ENCODE measurements at regions not wholly inside any gene's neighbourhood (a gene's known extent, or its start where the extent isn't known, plus 50 kb on each side); places are given as distances from the start of the nearest gene placed in this dataset.

DNA sequence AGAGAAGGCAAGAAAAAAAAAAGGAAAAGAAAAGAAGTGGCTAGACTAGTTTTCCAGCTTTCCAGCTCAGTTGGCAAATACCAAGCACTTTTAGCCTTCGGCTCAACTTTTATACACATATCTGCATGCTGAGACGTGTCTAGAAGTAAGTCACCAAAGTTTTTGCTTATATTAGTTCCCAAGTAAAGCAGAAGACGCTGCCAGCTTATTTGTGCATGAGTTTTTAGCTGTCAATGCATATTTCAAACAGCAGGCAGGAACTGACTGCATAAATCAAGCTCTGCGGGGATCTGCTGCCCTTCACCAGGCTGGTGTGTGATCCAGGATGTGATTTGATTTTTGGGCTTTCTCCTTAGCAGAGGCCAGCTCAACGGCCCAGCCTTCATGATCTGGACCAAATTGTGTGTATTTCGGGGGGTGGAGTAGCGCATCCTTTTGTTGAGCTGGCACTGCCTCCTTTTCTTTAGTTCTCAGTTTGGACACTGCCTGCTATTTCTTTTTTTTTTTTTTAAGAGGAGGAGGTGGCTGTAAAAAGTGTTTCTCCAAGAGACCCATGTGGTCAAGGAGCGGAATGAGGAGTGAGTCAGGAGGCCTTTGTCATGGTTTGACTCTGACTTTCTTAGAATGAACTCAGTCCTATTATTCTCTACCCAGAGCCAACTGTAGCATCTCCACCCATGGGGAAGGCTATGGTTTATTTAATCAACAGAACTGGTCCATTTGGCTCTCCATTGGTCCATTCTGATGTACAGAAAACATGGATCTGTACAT is 162.6 kb upstream of the XYLT1 start:
- no peak for DNase-seq

DNA sequence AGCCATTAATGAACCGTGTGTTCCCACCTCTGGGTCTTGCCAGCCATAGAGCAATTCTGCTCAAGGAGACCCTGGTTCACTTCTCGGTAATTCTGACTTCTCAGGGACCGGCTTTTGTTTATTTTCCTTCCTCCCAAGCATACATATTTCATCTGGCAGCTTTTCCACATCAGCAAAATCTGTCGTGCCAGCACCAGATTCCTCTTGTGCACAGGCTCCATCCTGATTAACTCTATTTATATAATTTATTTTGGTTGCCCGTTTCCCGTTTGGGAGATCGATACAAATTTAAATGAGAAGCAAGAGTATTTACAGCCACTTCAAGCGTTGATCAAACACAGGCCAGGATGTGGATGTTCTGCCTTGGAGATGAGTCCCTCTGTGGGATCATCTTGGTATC is 161.9 kb upstream of the XYLT1 start:
- no peak for DNase-seq

DNA sequence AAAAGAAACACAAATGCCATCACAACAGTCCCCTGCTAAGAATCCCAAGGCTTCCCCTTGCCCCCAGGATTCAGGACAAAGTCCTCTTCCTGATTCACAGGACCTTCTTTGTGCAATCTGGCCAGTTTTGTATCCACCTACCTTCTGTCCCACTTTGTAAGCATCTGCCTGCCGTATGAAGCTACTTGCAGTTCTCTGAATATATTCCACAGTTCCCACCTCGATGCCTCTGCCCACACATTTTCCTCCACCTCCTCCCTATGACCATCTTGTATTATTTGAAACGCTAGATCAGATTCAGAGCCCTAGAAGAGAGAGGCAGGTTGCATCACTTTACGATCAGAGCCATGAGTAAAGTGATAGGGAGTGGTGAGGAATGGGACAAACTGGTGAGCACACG is 159.2 kb upstream of the XYLT1 start:
- no peak for DNase-seq

DNA sequence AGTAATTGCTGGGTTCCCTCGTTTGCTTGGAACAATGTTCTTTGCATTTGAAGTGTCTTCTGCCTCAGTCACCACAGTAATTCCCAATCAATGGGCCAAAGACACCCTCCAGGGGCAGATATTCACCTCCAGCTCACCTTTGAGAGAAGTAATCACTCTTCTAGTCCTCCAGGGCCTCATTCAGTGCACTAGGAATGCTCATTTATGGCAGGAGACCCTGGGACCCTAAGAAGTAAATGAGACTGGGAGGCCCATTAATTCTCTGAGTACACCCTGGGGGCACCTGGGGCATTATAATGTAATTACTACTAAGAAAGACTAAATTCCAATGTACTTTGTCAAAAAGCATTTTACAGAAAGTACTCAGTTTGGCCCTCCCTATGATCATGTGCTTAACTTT is 158.2 kb upstream of the XYLT1 start:
- DNase-seq = no peak

DNA sequence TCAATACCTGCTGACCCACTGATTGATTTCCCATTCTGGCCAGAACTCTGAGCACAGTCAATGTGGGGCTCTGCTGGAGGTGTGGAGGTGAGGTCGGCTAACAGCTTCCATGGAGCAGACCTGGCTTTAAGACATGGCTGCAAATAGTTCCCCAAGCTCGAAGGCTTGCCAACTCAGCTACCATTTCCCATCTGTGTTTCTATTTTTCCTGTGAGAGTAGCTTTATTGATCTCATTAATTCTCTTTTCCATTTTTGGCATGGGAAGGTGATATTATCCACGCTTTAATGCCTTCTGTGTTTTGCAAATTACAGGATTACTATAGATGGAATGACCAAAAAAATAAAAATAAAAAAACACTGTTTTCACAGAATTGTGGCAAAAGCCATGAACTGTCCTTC is 151.6 kb upstream of the XYLT1 start:
- no peak for DNase-seq

DNA sequence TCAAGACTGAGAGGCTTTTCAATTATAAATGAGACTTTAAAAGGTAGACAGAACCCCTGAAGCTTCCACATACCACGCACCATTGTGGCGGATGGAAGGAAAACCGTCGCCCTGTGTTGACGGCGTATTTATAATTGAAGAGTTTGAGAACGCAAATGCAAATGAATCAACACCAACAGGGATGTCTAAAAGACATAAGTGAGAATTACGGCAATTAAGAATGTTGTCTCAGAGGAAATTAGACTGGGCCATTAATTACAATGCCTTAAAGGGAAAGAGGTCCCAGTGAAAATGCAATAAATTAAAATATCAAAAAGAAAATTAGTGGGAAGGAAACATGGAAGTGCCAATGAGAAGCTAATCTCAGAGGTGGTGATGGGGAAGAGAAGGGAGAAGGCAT is 148.5 kb upstream of the XYLT1 start:
- no peak for DNase-seq

DNA sequence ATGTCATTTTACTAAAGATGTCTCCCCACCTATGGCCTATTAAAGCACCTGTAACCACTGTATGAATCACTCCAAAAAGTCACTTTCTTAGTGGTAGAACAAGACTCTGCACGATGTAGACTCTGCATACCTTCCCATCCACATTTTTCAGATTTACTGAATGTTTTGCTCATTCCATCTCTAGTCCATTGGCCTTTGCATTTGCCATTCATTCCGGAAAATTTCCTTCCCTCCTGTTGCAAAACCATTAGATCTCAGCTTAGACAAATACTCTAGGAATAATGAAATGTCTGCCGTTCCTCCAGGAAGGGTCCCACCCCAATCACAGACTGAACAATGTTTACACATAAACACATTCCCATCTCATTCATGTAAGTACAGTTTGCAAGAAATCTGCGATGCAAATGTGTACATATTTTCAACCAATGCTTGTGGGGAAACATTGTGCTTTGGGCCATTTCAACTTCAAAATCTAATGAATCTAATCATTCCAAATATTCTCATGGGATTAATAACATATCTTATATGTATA is 146.3 kb upstream of the XYLT1 start:
- DNase-seq = no peak

DNA sequence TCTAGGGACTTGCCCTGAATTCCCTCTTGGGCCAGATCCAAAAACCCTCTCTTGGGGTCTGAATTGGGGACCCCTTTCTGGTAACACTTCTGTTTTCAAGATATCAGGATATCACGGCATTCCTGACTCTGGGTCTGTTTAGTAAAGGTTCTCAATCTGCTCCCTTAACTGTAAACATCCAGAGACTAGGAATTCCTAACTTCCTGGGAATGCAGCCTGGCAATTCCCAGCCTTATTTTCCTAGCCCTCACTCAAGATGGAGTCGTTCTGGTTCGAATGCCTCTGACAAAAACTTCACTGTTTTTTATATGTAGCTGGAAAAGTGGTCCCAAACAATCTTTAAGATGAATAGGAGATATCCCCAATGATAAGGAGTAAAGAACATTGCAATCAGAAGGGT is 141.6 kb upstream of the XYLT1 start:
- no peak for DNase-seq

DNA sequence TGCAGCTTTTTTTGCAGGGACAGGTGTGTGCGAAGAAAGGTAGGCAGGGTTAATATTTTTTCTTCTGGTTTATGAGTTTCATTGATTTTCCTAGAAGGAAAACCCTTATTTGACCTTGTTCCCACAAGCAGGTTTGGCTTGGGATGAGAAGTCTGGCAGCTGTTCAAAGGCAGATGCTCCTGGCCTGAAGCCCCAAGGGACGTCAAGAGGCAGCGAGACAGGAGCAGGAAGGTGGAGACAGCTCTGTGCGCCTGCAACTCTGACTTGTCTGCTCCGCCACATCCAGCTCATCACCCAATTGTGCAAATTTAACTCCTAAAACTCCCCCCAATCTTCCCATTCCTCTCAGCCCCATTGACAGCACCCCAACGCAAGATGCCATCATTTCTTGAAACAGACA is 136.8 kb upstream of the XYLT1 start:
- no peak for DNase-seq

DNA sequence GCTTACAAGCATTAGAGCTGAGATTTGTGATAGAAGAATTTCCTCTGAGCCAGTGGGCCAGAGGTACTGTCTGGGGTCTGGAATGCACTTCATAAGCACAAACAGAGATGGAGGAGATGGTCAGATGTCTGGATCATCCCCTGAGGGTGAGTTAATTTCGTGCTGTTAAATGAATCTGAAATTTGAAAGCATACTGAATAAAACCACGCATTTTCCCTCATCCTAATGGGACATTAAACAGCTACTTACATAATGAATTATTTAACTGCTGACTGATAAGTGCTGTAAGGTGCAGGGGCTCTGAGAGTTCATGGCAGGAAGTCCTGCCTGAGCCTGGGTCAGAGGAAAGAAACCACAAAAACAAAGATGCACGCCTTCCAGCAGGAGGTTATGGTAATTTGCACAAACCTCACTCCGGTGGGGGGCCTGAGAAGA is 136.3 kb upstream of the XYLT1 start:
- DNase-seq = no peak

DNA sequence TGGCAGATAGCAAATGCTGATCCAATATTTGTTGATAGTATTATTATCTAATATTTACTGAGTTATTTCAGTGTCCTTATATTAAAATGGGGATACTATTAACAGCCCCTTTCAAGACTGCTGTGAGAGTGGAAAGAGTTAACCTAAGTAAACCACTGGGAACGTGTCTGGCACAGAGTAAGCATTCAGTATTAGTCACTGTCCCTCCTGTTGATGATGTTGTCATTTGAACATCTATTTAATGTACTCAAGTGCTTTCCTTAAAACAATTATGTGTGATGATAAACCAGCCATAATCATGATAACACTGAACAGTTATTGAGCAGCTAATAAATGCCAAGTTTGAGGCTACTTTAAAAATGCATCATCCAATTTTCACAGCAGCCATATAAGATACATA is 135.7 kb upstream of the XYLT1 start:
- DNase-seq = no peak

DNA sequence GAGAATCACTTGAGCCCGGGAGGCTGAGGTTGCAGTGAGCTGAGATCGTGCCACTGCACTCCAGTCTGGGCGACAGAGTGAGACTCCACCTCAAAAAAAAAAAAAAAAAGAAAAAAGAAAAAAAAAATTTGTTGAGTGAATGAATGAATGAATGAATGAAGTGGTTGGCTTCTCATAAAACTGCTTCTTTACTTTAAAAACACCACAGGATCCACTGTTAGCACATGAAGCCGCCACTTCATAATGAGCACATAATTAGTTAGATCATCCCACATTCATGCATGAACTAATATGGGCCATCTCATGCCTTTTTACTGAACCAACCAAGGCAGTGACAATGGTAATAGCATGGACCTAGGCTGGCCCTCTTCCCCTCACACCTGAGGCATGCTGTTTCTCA is 135.0 kb upstream of the XYLT1 start:
- no peak for DNase-seq

DNA sequence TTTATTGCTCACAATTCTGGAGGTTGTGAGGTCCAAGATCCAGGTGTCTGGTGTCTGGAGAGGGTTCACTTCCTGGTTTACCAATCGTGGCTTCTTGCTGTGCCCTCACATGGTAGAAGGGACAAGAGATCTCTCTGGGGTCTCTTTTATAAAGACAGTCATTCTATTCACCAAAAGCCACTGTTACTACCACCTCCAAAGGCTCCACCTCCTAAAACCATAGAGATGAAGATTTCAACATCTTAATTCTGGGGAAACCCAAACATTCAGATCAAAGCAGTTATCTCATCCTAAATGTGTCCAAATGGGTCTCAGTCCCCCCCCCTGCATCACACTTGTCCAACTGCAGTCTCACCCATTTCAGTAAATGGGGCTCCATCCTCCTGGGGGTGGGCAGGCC is 132.9 kb upstream of the XYLT1 start:
- DNase-seq = no peak

DNA sequence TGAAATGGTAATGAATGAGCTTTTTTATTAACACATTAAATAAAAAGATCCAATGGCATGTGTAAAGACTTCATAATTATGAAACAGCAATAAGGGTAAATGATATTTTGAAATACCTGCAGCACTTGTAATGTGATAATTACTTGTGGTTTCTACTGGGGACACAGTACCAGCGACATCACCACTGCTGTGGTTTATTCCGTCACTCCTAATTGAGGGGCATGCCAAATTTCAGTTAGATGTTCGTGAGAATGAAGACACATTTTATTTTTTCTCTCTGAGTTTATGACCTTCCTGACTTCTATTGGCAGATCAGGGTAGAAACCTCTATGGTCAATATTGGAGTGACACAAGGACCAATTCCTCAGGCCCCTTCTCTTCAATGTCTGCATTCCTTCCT is 131.9 kb upstream of the XYLT1 start:
- DNase-seq = no peak

DNA sequence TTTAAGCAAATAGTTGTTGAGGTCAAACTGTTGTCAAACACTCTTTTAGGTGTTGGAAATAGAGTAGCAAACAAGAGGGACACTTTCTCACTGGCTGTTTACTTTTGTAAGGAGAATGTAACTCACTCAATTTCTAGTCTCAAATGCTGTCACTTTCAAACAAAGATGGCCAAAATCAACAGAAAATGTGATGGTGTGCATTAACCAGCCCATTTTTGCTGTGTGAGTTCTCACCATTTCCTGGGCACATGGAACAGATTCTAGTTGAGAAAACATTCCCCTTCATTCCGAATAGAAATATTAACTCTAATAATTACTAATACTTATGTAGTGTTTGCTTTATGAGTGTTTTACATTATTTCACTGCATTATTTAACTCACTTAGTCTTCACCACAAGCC is 128.2 kb upstream of the XYLT1 start:
- DNase-seq = no peak

DNA sequence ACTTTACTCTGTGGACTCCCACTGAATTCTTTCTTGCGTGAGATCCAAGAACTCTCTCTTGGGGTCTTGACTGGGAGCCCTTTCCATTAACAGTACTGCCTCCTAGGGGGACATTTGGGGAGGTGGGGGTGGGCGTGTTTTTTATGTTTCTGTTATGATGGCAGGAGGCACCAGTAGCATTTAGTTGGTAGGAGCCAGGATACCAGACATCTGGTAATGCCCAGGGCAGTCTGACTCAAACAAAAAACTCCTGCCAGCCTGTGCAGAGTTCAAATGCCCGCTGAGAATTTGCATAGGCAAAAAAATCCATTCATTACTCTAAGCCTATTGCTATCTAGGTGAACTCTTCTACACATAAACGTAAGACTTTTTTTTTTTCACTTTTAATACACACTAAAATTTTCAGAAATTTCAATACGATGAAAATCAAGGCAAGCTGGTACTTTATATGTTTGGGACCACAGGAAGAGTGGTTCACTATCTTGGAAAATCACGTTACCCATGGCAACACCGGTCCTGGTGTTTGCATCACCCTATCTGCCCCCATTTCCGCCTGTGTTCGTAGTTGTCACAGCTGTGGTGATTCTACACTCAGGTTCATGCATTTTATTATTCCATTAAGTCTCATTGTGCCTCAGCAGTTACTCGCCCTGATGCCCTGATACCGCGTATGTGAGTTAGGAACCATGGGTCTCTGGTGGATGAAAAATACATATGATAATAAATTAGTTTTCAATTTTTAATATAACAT is 121.1 kb upstream of the XYLT1 start:
- DNase-seq = peak; percentile 1

DNA sequence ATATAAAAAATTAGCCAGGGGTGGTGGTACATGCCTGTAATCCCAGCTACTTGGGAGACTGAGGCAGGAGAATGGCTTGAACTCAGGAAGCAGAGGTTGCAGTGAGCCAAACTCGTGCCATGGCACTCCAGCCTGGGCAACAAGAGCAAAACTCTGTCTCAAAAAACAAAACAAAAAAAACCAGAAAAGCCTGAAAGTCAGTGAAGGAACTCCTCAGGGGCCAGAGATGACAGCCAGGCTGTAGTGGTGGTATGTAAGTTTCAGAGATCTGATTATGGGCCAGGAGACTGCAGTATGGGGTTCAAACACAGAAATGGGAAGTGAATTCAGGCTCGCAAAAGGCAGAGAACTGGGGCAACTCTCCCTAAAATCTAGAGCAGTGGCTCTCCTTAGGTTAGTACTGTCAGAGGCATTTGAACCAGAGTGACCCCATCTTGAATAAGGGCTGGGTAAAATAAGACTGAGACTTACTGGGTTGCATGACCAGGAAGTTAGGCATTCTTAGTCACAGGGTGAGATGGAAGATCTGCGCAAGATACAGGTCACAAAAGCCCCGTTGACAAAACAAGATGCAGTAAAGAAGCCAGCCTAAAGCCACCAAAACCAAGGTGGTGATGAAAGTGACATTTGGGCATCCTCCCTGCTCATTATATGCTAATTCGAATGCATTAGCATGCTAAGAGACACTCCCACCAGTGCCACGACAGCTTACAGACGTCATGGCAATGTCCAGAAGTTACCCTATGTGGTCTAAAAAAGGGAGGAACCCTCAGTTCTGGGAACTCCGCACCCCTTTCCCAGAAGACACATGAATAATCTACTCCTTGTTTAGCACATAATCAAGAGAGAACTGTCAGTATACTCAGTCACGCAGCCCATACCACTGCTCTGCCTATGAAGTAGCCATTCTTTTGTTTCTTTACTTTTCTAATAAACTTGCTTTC is 120.2 kb upstream of the XYLT1 start:
- peak; percentile 65 for DNase-seq

DNA sequence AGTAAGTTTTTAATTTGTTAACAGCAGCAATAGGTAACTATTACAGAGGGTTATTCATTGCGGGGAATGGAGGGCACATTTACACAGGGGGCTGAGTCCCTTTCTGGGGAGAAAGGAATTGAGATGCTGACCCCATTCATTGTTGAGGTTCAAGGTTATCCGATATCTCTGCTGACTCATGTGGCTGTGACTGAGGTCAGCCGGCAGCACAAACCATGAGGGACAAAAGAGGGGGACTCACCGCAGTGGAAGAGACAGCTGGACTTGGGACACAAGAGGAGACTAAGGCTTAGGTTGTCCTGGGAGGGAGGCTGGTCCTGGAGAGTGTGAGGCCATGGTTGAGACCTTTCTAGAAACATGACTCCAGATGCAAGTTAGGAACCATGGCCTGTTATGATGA is 119.1 kb upstream of the XYLT1 start:
- no peak for DNase-seq

DNA sequence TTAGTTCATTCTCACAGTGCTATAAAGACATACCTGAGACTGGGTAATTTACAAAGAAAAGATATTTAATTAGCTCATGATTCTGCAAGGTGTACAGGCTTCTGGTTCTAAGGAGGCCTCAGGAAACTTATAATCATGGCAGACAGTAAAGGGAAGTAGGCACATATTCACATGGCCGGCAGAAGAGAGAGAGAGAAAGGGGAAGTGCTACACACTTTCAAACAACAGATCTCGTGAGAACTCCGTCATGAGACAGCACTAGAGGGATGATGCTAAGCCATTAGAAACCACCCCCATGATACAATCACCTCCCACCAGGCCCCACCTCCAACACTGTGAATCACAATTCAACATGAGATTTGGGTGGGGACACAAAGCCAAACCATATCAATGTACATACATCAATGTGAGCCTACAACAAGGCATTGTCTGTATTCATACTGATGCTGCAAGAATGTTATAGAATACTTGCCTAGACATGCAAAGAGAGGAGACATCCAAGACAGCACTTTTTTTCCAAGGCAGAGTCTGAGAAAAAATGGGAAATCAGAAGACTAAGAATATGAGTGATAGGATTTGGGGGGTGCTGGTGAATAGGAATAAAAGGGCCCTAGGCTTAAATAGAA is 114.8 kb upstream of the XYLT1 start:
- DNase-seq = no peak

DNA sequence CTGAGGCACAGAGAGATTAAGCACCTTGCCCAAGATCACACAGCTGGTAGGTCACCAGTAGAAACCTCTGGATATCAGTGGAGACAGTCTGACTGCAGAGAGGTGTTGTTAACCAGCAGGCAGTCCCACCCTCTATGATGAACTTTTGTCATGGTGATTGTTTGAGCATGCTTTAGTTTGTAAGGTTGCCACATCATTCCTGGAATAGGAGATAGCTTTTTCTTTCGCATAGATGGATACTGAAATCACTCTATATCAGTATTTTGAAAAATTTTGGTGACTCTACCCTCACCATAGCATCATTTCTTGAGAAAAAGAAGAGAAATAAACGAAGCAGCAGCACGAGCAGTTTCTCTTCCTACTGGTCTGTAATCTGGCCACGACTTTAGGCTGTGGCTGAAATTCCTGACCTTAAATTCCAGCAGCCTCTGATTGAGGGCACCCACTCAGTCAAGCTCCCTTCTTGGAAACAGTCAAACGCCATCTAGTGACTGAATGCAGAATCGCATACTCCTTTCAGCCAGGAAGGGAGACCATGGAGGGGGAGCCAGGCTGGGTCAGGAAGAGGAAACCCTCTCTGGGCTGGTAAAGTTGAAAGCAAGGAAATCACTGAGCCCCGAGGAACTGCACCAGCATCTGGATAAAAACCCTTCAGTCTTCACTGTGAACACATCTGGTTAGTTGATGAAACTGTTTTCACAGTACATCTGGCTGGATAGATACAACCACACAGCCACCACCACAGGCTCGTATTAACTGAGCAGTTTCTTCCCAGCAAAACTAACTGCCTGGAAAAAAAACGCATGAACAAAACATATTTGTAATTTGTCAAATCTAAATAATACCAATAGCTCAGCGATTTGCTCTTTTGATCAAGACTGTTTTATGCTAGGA is 108.5 kb upstream of the XYLT1 start:
- peak; percentile 3 for DNase-seq

DNA sequence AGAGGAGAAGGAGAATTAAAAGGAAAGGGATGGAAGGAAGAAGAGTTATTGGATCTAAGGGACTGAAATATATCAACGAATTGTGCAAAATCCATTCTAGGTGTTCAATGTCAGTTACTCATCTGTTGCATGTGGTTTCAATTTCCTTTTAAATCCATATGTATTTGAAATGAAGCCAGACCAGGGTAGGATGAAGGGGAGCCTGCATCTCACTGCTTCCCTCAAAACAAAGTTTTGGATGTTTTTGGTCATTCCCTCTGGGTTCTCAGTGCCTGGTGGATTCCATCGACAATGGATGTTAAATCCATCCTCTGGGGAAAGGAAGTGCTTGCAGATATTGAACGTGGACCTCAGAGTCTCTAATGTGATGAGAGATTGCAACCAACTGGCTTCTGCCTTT is 103.5 kb upstream of the XYLT1 start:
- DNase-seq = no peak

DNA sequence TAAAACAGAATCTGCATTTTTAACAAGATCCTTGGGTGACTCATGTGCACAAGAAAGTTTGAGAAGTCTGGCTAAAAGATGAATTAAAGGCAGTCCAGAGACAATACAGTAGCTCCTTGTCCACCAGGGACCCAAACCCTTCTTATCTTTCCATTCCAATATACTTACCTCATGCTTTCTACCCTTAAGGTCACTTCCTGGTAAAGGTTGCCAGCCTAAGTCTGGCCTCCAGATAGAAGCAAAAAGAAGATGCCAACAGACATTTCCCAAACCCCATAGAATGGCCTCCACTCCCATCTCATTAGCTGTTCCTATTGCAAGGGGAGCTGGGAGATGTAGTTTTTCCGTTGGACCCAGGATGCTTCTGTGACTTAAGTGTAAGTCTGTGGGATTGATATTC is 101.4 kb upstream of the XYLT1 start:
- DNase-seq = no peak
